ENCODE measurements at regions not wholly inside any gene's neighbourhood (a gene's known extent, or its start where the extent isn't known, plus 50 kb on each side); places are given as distances from the start of the nearest gene placed in this dataset.

DNA sequence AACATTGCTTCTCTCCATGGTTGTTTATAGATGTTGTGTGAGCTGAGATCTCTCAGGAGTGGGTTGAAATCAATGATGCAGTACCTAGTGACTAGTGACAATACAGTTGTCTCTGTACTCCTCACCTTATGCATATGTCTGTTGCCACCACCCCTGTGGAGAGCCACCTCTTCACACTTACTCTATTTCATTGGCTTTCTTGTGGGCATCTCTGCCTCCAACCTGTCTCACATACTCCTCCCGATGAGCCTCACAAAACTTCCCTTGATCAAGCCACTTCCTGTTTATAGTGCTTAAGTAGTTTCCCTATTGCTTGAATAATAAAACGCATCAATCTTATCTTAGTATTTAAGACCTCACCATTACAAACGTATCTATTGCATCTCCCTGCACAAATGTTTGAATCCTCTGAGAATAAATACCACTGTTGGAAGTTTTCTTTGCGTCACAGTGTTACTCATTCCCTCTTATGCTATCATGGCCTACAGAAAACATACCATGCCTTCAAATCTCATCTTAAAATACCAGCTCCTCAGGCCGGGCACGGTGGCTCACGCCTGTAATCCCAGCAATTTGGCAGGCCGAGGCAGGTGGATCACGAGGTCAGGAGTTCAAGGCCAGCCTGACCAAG is 54.7 kb upstream of the GREM2 start:
- TF ChIP-seq ARNT (IDR thresholded peaks at IDR 0.05) = no peak
- no peak for TF ChIP-seq NONO (IDR thresholded peaks at IDR 0.05; ENCODE audit: low read depth in 2 of 2, low read length in 1 of 2)
- TF ChIP-seq CTCF (IDR thresholded peaks at IDR 0.05 in 2 of 3, conservative IDR thresholded peaks at IDR 0.05 in 1 of 3; ENCODE audit: insufficient read depth in 2 of 3, low read depth in 1 of 3, low read length in 3 of 3) = no peak
- no peak for TF ChIP-seq MCM2 (IDR thresholded peaks at IDR 0.05; ENCODE audit: low read depth)

Data from K562 (cell line).